Adrenal gland (tissue), 9 donors: ENCODE measurements at regions not wholly inside any gene's neighbourhood (a gene's known extent, or its start where the extent isn't known, plus 50 kb on each side); places are given as distances from the start of the nearest gene placed in this dataset.

Source experiments
- DNase-seq, 7 donors: peaks; one replicate each; pipeline ENCODE4 v3.0.0-alpha.2; 2019 to 2020
- H3K27ac ChIP-seq, 5 donors: fragments of 200-600 bp; sonication (generic) in 4 of 5; 1 replicate in 3 of 5; 2 replicates in 2 of 5; pipeline versions ENCODE4 v1.5.1 to v1.8.0; 2016 to 2020; ENCODE audit warnings: mild to moderate bottlenecking in 1 of 5
- H3K27me3 ChIP-seq: fragments of 200-600 bp; 2 replicates; pipeline ENCODE4 v1.8.0; 2021
- H3K36me3 ChIP-seq, 2 donors: fragments of 200-600 bp; replicated peaks in 1 of 2; 1 replicate in 1 of 2; 2 replicates in 1 of 2; pipeline versions ENCODE4 v1.5.1 to v1.8.0; 2018 to 2022
- H3K4me1 ChIP-seq, 2 donors: fragments of 200-600 bp; replicated peaks in 1 of 2; 1 replicate in 1 of 2; 2 replicates in 1 of 2; pipeline versions ENCODE4 v1.5.1 to v1.8.0; 2018 to 2021
- H3K4me3 ChIP-seq, 4 donors: fragments of 200-600 bp; sonication (generic) in 3 of 4; one replicate each; pipeline ENCODE4 v1.5.1; 2016 to 2018
- H3K9me3 ChIP-seq, 3 donors: fragments of 200-600 bp; sonication (generic) in 1 of 3; replicated peaks in 1 of 3; 1 replicate in 2 of 3; 2 replicates in 1 of 3; pipeline versions ENCODE4 v1.5.1 to v1.8.0; 2016 to 2021
- CTCF ChIP-seq, 6 experiments: fragments of 450-650 bp in 4 of 6; fragments of 200-600 bp in 2 of 6; sonication (generic) in 1 of 6; IDR thresholded peaks; 1 replicate in 5 of 6; 2 replicates in 1 of 6; pipeline versions ENCODE4 v1.5.1 to v1.8.0; 2016 to 2021; ENCODE audit warnings: antibody characterized with exemption in 6 of 6, mild to moderate bottlenecking in 2 of 6, moderate library complexity in 1 of 6
- POLR2A ChIP-seq, 2 donors: fragments of 450-650 bp; IDR thresholded peaks; one replicate each; pipeline ENCODE4 v1.6.1; 2017; ENCODE audit warnings: antibody characterized with exemption in 2 of 2, mild to moderate bottlenecking in 2 of 2, moderate library complexity in 1 of 2
- WGBS, 4 donors: extraction: QIAGEN DNeasy Blood & Tissue Kit in 2 of 4; methylation state at CpG; one replicate each; pipeline versions ENCODE4 v1.1.5 to v1.1.7; 2013 to 2017; 5-methylcytosine and 5-hydroxymethylcytosine counted together
- intact Hi-C, 2 donors: fragments of 100-400 bp; cut with DNase I; formaldehyde crosslinking; loops; one replicate each; pipeline versions ENCODE4 v1.14.1 to v1.15.0; 2022 to 2023
- donor health status: healthy with polysubstance abuse.
- donor health status: Bipolar disorder and iron deficiency.
- donor health status: DM: yes; HTN: yes; CAD: no.
- donor health status: DM: no; HTN: no; CAD: no.
- donor health status: DM: no; HTN: no; CAD: no.

GRCh38 chr11:27218421-27219038 lies 144.5 kb downstream of the CCDC34 start:
- TF ChIP-seq POLR2A (IDR thresholded peaks at IDR 0.05) (no peak), CTCF (IDR thresholded peaks at IDR 0.05) (no peak)

GRCh38 chr11:27217948-27218420 lies 145.0 kb downstream of the CCDC34 start:
- peak in 1 of 2 donors; percentile 20 for TF ChIP-seq POLR2A (IDR thresholded peaks at IDR 0.05)
- TF ChIP-seq CTCF (IDR thresholded peaks at IDR 0.05): no peak
- intact Hi-C loops: no loop called here
- H3K36me3 ChIP-seq: no peaks in the 10 kb centered on the region
- H3K4me1 ChIP-seq: peaks cover 51 to 53% of the 10 kb centered on the region in 2 donors
- H3K27me3 ChIP-seq: no peaks in the 10 kb centered on the region
- H3K9me3 ChIP-seq: no peaks in the 10 kb centered on the region
- H3K4me3 ChIP-seq: no peak overlapping the region
- peak overlapping the region in 4 of 5 donors; percentile 63 to 87 (median 80) for H3K27ac ChIP-seq
- WGBS, 4 donors: 20 to 36% (median 30%) methylated on average over 1 of the region's 1 CpG
- peak; percentile 44 to 79 (median 69) for DNase-seq

More at GRCh38 chr11:27218421-27219038, 144.5 kb downstream of the CCDC34 start:
- DNase-seq: no peak
- no peaks in the 10 kb centered on the region for H3K9me3 ChIP-seq
- H3K27ac ChIP-seq: peak overlapping the region in 4 of 5 donors; percentile 63 to 87 (median 80)
- no peak overlapping the region for H3K4me3 ChIP-seq
- H3K4me1 ChIP-seq: peaks cover 45 to 47% of the 10 kb centered on the region in 2 donors
- no peaks in the 10 kb centered on the region for H3K36me3 ChIP-seq
- 49 to 62% (median 57%) methylated on average over 3 of the region's 3 CpGs for WGBS, 4 donors
- no peaks in the 10 kb centered on the region for H3K27me3 ChIP-seq
- intact Hi-C loops: no loop called here

GRCh38 chr11:27217496-27217895 lies 145.5 kb downstream of the CCDC34 start:
- no peak overlapping the region for H3K4me3 ChIP-seq
- peak overlapping the region in 4 of 5 donors; percentile 63 to 87 (median 80) for H3K27ac ChIP-seq
- no peaks in the 10 kb centered on the region for H3K27me3 ChIP-seq
- intact Hi-C loops: no loop called here
- H3K4me1 ChIP-seq: peaks cover 55% of the 10 kb centered on the region in 2 donors
- TF ChIP-seq POLR2A (IDR thresholded peaks at IDR 0.05) (no peak), CTCF (IDR thresholded peaks at IDR 0.05) (no peak)
- no peak for DNase-seq
- no peaks in the 10 kb centered on the region for H3K9me3 ChIP-seq
- WGBS, 4 donors: 57 to 78% (median 72%) methylated on average over 2 of the region's 2 CpGs
- H3K36me3 ChIP-seq: no peaks in the 10 kb centered on the region

- Histone ChIP-seq H3K36me3 (no peaks in the 10 kb centered on the region), H3K4me3 (no peak overlapping the region), H3K4me1 (peaks cover 55% of the 10 kb centered on the region in 2 donors), H3K27ac (peak overlapping the region; percentile 64 to 87 (median 74)), H3K9me3 (no peaks in the 10 kb centered on the region), H3K27me3 (no peaks in the 10 kb centered on the region)
- intact Hi-C loops: no loop called here
- peak; percentile 73 to 96 (median 87) for DNase-seq
- TF ChIP-seq POLR2A (IDR thresholded peaks at IDR 0.05): no peak
- TF ChIP-seq CTCF (IDR thresholded peaks at IDR 0.05): no peak
- WGBS, 4 donors: 6 to 12% (median 11%) methylated on average over 5 of the region's 5 CpGs
Observed at GRCh38 chr11:27216270-27217149, 146.5 kb downstream of the CCDC34 start.
